ENCODE measurements at regions not wholly inside any gene's neighbourhood (a gene's known extent, or its start where the extent isn't known, plus 50 kb on each side); places are given as distances from the start of the nearest gene placed in this dataset.

DNA sequence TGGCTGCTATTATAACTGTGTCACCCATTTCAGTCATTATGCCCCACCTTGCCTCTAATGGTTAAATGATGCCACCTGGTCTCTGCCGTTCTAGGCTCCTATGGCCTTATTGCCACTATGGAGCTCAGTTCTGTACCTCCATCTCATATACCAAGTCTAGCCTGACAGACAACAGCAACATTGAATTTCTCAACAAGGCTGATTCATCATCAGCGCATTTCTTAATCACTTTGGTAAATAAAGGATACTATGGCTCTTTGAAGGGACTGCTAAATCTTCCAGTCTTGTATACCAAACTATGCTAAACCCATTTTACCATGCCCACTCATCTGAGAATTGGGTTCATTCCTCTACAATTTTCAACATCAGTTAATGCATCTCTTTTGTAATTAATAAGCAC is 784.5 kb upstream of the CELF4 start:
- TF ChIP-seq CTCF (IDR thresholded peaks at IDR 0.05; ENCODE audit: insufficient read depth, low read length, poor library complexity, severe bottlenecking) (no peak), EZH2phosphoT487 (conservative IDR thresholded peaks at IDR 0.05; ENCODE audit: low read length) (no peak)

Data from SU-DHL-6 (cell line).